ENCODE measurements at regions not wholly inside any gene's neighbourhood (a gene's known extent, or its start where the extent isn't known, plus 50 kb on each side); places are given as distances from the start of the nearest gene placed in this dataset.

GRCh38 chr1:181352695-181353094 is 130.6 kb upstream of the CACNA1E start:
- CTCF ChIA-PET (ENCODE audit: low intra/inter-chr PET ratio, low total read pairs), result no interaction called here
- H3K27me3 ChIP-seq (ENCODE audit: control insufficient read depth in 1 of 2, insufficient read depth in 2 of 2, low read length in 2 of 2), result peaks cover 1 to 17% of the 10 kb centered on the region in 2 experiments; a peak in 2 of 5 replicates
- no peak overlapping the region for H3K27ac ChIP-seq (ENCODE audit: extremely low read length, insufficient read depth, low read length)
- H4K20me1 ChIP-seq (ENCODE audit: insufficient read depth, low read length), result no peaks in the 10 kb centered on the region
- no TSS peak for BruUV-seq (replicated peaks)
- FAIRE-seq (no peak), DNase-seq (ENCODE audit: low spot score) (no peak), ATAC-seq (no peak)
- POLR2A ChIA-PET, result no interaction called here
- TF ChIP-seq ASH2L (IDR thresholded peaks at IDR 0.05; ENCODE audit: insufficient read length, low read depth, low read length), result no peak
- no peak for TF ChIP-seq ZNF354B (CRISPR knock-in tag; IDR thresholded peaks at IDR 0.05)
- TF ChIP-seq ZFP36L2 (CRISPR knock-in tag; IDR thresholded peaks at IDR 0.05), result no peak
- H3K9me3 ChIP-seq (ENCODE audit: low read length), result no peaks in the 10 kb centered on the region
- no peaks in the 10 kb centered on the region for H3K79me2 ChIP-seq (ENCODE audit: insufficient read depth, low read length)
- WGBS (ENCODE audit: low lambda C conversion rate), result 28% methylated on average over 3 of the region's 4 CpGs
- no peak overlapping the region for H3K4me3 ChIP-seq (replicated peaks in 1 of 3; ENCODE audit: insufficient read depth in 1 of 3, low read depth in 2 of 3, low read length in 3 of 3)
- no peak overlapping the region for H3K4me2 ChIP-seq (ENCODE audit: low read depth, low read length)
- in situ Hi-C loops (cut with HindIII; ENCODE audit: extremely low pct_ligation_motif_present, low pct_unique_long_range_greater_than_20kb) (no loop called here), intact Hi-C loops (cut with micrococcal nuclease; ENCODE audit: unreplicated experiment) (no loop called here)
- H3K9ac ChIP-seq (ENCODE audit: insufficient read depth, low read depth, low read length), result no peak overlapping the region
- no peak overlapping the region for H2AFZ ChIP-seq (ENCODE audit: low read length)
- H3K4me1 ChIP-seq (ENCODE audit: insufficient read depth, low read length), result no peaks in the 10 kb centered on the region
- H3K36me3 ChIP-seq (replicated peaks in 1 of 2; ENCODE audit: control insufficient read depth in 1 of 2, insufficient read depth in 2 of 2, low read length in 2 of 2), result no peaks in the 10 kb centered on the region

- CTCF ChIA-PET (ENCODE audit: low intra/inter-chr PET ratio, low total read pairs), result no interaction called here
These were observed 129.8 kb upstream of the CACNA1E start for GRCh38 chr1:181353526-181353925.

More at GRCh38 chr1:181353526-181353925, 129.8 kb upstream of the CACNA1E start:
- no peak overlapping the region for H3K27ac ChIP-seq (ENCODE audit: extremely low read length, insufficient read depth, low read length)
- H3K4me1 ChIP-seq (ENCODE audit: insufficient read depth, low read length), result no peaks in the 10 kb centered on the region
- no peak for DNase-seq (ENCODE audit: low spot score)
- no peak for FAIRE-seq
- peaks cover 0 to 15% of the 10 kb centered on the region in 2 experiments; a peak in 1 of 5 replicates for H3K27me3 ChIP-seq (ENCODE audit: control insufficient read depth in 1 of 2, insufficient read depth in 2 of 2, low read length in 2 of 2)
- H3K9ac ChIP-seq (ENCODE audit: insufficient read depth, low read depth, low read length), result no peak overlapping the region
- in situ Hi-C loops (cut with HindIII; ENCODE audit: extremely low pct_ligation_motif_present, low pct_unique_long_range_greater_than_20kb), result no loop called here
- TF ChIP-seq AFF4 (CRISPR knock-in tag; IDR thresholded peaks at IDR 0.05) (no peak), TEAD2 (CRISPR knock-in tag; IDR thresholded peaks at IDR 0.05) (no peak), ZNF564 (CRISPR knock-in tag; IDR thresholded peaks at IDR 0.05) (no peak), RBAK (CRISPR knock-in tag; IDR thresholded peaks at IDR 0.05) (no peak), GLMP (CRISPR knock-in tag; IDR thresholded peaks at IDR 0.05; ENCODE audit: borderline replicate concordance) (no peak), ZNF550 (CRISPR knock-in tag; IDR thresholded peaks at IDR 0.05; ENCODE audit: borderline replicate concordance) (no peak), ZNF484 (CRISPR knock-in tag; IDR thresholded peaks at IDR 0.05; ENCODE audit: borderline replicate concordance, low read depth) (no peak)
- POLR2A ChIA-PET, result no interaction called here
- no peak for ATAC-seq
- H3K9me3 ChIP-seq (ENCODE audit: low read length), result no peaks in the 10 kb centered on the region
- no peaks in the 10 kb centered on the region for H3K36me3 ChIP-seq (replicated peaks in 1 of 2; ENCODE audit: control insufficient read depth in 1 of 2, insufficient read depth in 2 of 2, low read length in 2 of 2)
- no peak overlapping the region for H3K4me3 ChIP-seq (replicated peaks in 1 of 3; ENCODE audit: insufficient read depth in 1 of 3, low read depth in 2 of 3, low read length in 3 of 3)
- no peaks in the 10 kb centered on the region for H3K79me2 ChIP-seq (ENCODE audit: insufficient read depth, low read length)
- BruUV-seq (replicated peaks), result no TSS peak
- H3K4me2 ChIP-seq (ENCODE audit: low read depth, low read length), result no peak overlapping the region
- WGBS (ENCODE audit: low lambda C conversion rate), result 7% methylated on average over 1 of the region's 1 CpG
- H4K20me1 ChIP-seq (ENCODE audit: insufficient read depth, low read length), result no peaks in the 10 kb centered on the region
- H2AFZ ChIP-seq (ENCODE audit: low read length), result no peak overlapping the region
- intact Hi-C loops (cut with micrococcal nuclease; ENCODE audit: unreplicated experiment), result no loop called here
